OCI-LY7 (cell line): ENCODE measurements at regions not wholly inside any gene's neighbourhood (a gene's known extent, or its start where the extent isn't known, plus 50 kb on each side); places are given as distances from the start of the nearest gene placed in this dataset.

ENCODE experiments used
- BruUV-seq: library from RNA; stranded (reverse); fragments of 400-500 nt; replicated peaks from 2 replicates; lab custom pipeline; 2021; lab: Mats Ljungman, UMichigan
- CTCF ChIA-PET: fragments of 300-600 bp; sonication (Branson Sonifier 250); formaldehyde crosslinking; loops from one replicate; lab custom pipeline; 2022; ENCODE audit warnings: antibody characterized with exemption; ENCODE audit not compliant: unreplicated experiment; lab: Charles Lee
- POLR2A ChIA-PET: fragments of 300-600 bp; sonication (Branson Sonifier 250); formaldehyde crosslinking; loops from one replicate; lab custom pipeline; 2022; ENCODE audit warnings: antibody characterized with exemption; lab: Charles Lee
- DNase-seq: peaks from one replicate; pipeline ENCODE4 v3.0.0-alpha.2; 2015; ENCODE audit warnings: low spot score
- H2AFZ ChIP-seq: fragments of 200-600 bp; sonication (generic), shearing (Covaris generic); 2 replicates; pipeline ENCODE4 v1.6.1; 2014; ENCODE audit warnings: mild to moderate bottlenecking, antibody characterized with exemption, low read length, moderate library complexity
- H3K27ac ChIP-seq: fragments of 200-600 bp; sonication (generic); 2 replicates; pipeline ENCODE4 v1.5.1; 2014; ENCODE audit warnings: mixed run types, low read depth, mild to moderate bottlenecking, moderate library complexity, low read length, inconsistent platforms; ENCODE audit not compliant: poor library complexity, severe bottlenecking
- H3K36me3 ChIP-seq: fragments of 200-600 bp; sonication (generic); 2 replicates; pipeline ENCODE4 v1.6.1; 2014; ENCODE audit warnings: mild to moderate bottlenecking, antibody characterized with exemption, low read length, moderate library complexity, mixed read lengths; ENCODE audit not compliant: insufficient read depth
- H3K4me1 ChIP-seq: fragments of 200-600 bp; sonication (generic); 2 replicates; pipeline ENCODE4 v1.5.1; 2014; ENCODE audit warnings: mild to moderate bottlenecking, low read length; ENCODE audit not compliant: insufficient read depth, poor library complexity, severe bottlenecking
- H3K4me2 ChIP-seq: fragments of 200-600 bp; sonication (generic); 2 replicates; pipeline ENCODE4 v1.6.1; 2014; ENCODE audit warnings: mild to moderate bottlenecking, low read length
- H3K4me3 ChIP-seq: fragments of 200-600 bp; sonication (generic); 2 replicates; pipeline ENCODE4 v1.5.1; 2014; ENCODE audit warnings: mild to moderate bottlenecking, low read depth, low read length; ENCODE audit not compliant: poor library complexity, severe bottlenecking
- H3K79me2 ChIP-seq: fragments of 200-600 bp; sonication (generic); 2 replicates; pipeline ENCODE4 v1.6.1; 2016; ENCODE audit warnings: low read depth, mild to moderate bottlenecking, low read length, moderate library complexity, mixed read lengths; ENCODE audit not compliant: insufficient read depth
- H3K9me2 ChIP-seq: fragments of 200-600 bp; sonication (generic); 2 replicates; pipeline ENCODE4 v1.6.1; 2016; ENCODE audit warnings: mild to moderate bottlenecking, low read length, mixed read lengths; ENCODE audit not compliant: insufficient read depth
- H3K9me3 ChIP-seq: fragments of 200-600 bp; sonication (generic); 2 replicates; pipeline ENCODE4 v1.6.1; 2014; ENCODE audit warnings: mild to moderate bottlenecking, mixed run types, low read length, mixed read lengths
- H4K20me1 ChIP-seq: fragments of 200-600 bp; sonication (generic); 2 replicates; pipeline ENCODE4 v1.6.1; 2014; ENCODE audit warnings: mild to moderate bottlenecking, antibody characterized with exemption, low read length, moderate library complexity, mixed read lengths; ENCODE audit not compliant: insufficient read depth
- CTCF ChIP-seq: fragments of 200-600 bp; sonication (generic); conservative IDR thresholded peaks from 2 replicates; pipeline ENCODE4 v1.5.1; 2014; ENCODE audit warnings: mild to moderate bottlenecking, antibody characterized with exemption, low read length, moderate library complexity, mixed read lengths
- EZH2phosphoT487 ChIP-seq: fragments of 200-600 bp; sonication (generic); IDR thresholded peaks from 2 replicates; pipeline ENCODE4 v1.6.1; 2018; ENCODE audit warnings: low read depth, borderline replicate concordance, mild to moderate bottlenecking, mixed run types, antibody characterized with exemption, low read length, moderate library complexity, mixed read lengths
- intact Hi-C: fragments of 100-400 bp; cut with micrococcal nuclease; formaldehyde crosslinking; loops from one replicate; pipeline ENCODE4 v1.10.0; 2022; ENCODE audit not compliant: unreplicated experiment

GRCh38 chr2:123906361-123906760, 118.7 kb upstream of the CNTNAP5 start:
- no peaks in the 10 kb centered on the region for H3K4me1 ChIP-seq
- CTCF ChIA-PET: no interaction called here
- no peak overlapping the region for H3K27ac ChIP-seq
- no peaks in the 10 kb centered on the region for H3K79me2 ChIP-seq
- intact Hi-C loops: no loop called here
- H3K4me3 ChIP-seq: no peak overlapping the region
- POLR2A ChIA-PET: interaction anchor here (0.6 kb wide), 1 partner anchor 1899 kb away, joined by 4 read pairs; no protein-coding TSS in a partner anchor
- no TSS peak for BruUV-seq
- TF ChIP-seq EZH2phosphoT487: no peak
- TF ChIP-seq CTCF: no peak
- no peak overlapping the region for H3K4me2 ChIP-seq
- no peaks in the 10 kb centered on the region for H3K9me2 ChIP-seq
- H2AFZ ChIP-seq: no peak overlapping the region
- H4K20me1 ChIP-seq: no peaks in the 10 kb centered on the region
- H3K9me3 ChIP-seq: no peaks in the 10 kb centered on the region
- no peaks in the 10 kb centered on the region for H3K36me3 ChIP-seq
- no peak for DNase-seq

- TF ChIP-seq EZH2phosphoT487 (no peak), CTCF (no peak)
- intact Hi-C loops: no loop called here
- H3K9me2 ChIP-seq: no peaks in the 10 kb centered on the region
Observed at GRCh38 chr2:123908522-123908921, 116.6 kb upstream of the CNTNAP5 start.

GRCh38 chr2:123912171-123912570, 112.9 kb upstream of the CNTNAP5 start:
- no peaks in the 10 kb centered on the region for H3K36me3 ChIP-seq
- H3K4me1 ChIP-seq: no peaks in the 10 kb centered on the region
- H3K9me3 ChIP-seq: no peaks in the 10 kb centered on the region
- H3K4me2 ChIP-seq: no peak overlapping the region
- no peak for DNase-seq
- no peaks in the 10 kb centered on the region for H3K9me2 ChIP-seq
- H3K4me3 ChIP-seq: no peak overlapping the region
- no peak overlapping the region for H3K27ac ChIP-seq
- CTCF ChIA-PET: no interaction called here
- intact Hi-C loops: no loop called here
- POLR2A ChIA-PET: no interaction called here
- H3K79me2 ChIP-seq: no peaks in the 10 kb centered on the region
- TF ChIP-seq CTCF (no peak), EZH2phosphoT487 (no peak)
- no peaks in the 10 kb centered on the region for H4K20me1 ChIP-seq
- H2AFZ ChIP-seq: no peak overlapping the region
- BruUV-seq: no TSS peak

More at GRCh38 chr2:123908522-123908921, 116.6 kb upstream of the CNTNAP5 start:
- no peak for DNase-seq
- Histone ChIP-seq H3K4me1 (no peaks in the 10 kb centered on the region), H3K79me2 (no peaks in the 10 kb centered on the region), H3K4me3 (no peak overlapping the region), H4K20me1 (no peaks in the 10 kb centered on the region), H3K36me3 (no peaks in the 10 kb centered on the region), H2AFZ (no peak overlapping the region), H3K9me3 (no peaks in the 10 kb centered on the region), H3K4me2 (no peak overlapping the region), H3K27ac (no peak overlapping the region)
- ChIA-PET CTCF (no interaction called here), POLR2A (no interaction called here)
- no TSS peak for BruUV-seq
